GM18858 (cell line): ENCODE measurements at regions not wholly inside any gene's neighbourhood (a gene's known extent, or its start where the extent isn't known, plus 50 kb on each side); places are given as distances from the start of the nearest gene placed in this dataset.
"Not testable (repeated sequence)": the region's sequence is repeated elsewhere in the genome, so short reads cannot be mapped to it uniquely, and the experiment has no call there.

Source experiments
- ATAC-seq: cut with Tn5 transposase; IDR thresholded peaks from one replicate; pipeline ENCODE4 v1.9.1; 2021; ENCODE audit not compliant: unreplicated experiment

DNA sequence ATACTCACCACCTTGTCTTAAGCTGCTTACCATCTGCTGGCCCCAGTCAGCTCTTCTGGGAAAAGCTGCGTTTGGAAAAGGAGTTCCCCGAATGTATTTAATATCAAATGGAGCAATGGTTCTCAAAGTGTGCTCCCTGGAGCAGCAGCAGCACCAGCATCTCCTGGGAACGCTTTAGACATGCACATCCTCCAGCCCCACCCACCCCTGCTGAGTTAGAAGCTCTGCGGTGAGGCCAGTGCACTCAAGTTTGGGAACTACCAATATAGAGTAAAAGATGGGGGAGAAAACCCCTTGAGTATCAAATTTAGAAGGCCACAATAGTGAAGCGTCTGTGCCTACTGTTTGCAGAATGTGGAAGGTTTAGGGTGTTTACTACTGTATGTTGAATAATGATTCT, 124.0 kb upstream of the TOPAZ1 start:
- ATAC-seq: no peak

- ATAC-seq: no peak
Observed at GRCh38 chr3:44120721-44121582, 120.7 kb upstream of the TOPAZ1 start.

DNA sequence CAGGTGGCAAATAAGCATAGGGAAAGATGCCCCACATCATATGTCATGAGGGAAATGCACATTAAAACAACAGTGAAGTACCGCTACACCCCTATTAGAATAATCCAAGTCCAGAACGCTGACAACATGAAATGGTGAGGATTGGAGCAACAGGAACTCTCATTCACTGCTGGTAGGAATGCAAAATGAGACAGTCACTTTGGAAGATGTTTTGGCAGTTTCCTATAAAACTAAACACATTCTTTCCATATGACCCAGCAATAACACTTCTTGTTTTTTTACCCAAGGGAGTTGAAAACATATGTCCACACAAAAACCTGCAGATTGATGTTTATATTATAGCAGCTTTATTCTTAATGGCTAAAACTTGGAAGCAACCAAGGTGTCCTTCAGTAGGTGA, 116.4 kb upstream of the TOPAZ1 start:
- no peak for ATAC-seq

- no peak for ATAC-seq
Observed at GRCh38 chr3:44125882-44126281, 115.8 kb upstream of the TOPAZ1 start.

DNA sequence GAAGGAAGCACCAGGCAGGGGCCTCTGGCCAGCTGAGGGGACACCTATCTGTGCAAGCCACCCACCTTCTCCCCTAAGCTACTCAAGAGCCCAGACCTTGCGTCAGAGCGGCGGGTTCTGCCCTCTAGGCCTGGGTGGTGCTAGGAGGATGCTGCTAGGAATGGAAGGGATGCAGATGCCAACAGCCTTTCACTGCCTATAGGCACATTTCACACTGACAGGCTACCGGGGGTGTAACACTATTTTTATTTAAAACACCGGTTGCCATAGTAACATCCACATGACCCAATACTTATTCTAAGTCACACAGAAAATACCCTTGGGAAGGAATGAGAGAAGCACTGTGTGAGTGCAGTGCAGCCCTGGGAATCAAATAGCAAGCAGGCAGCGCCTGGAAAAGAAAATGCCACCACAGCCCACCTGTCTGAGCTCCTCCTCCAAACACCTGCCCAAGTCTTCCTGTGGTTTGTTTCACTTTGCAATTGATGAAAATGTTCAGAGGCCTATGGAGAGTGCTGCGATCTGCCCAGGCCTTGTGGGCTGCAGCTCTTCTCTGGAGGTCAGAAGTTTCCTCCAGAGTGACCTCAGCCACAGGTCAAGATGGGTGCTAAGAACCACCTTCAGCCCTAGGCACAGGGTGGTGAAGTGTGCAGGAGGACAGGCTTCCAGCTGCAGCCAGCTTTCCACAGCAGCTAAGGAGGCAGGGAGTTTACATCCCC, 113.5 kb upstream of the TOPAZ1 start:
- no peak for ATAC-seq

GRCh38 chr3:44130249-44130648, 111.4 kb upstream of the TOPAZ1 start:
- no peak for ATAC-seq

DNA sequence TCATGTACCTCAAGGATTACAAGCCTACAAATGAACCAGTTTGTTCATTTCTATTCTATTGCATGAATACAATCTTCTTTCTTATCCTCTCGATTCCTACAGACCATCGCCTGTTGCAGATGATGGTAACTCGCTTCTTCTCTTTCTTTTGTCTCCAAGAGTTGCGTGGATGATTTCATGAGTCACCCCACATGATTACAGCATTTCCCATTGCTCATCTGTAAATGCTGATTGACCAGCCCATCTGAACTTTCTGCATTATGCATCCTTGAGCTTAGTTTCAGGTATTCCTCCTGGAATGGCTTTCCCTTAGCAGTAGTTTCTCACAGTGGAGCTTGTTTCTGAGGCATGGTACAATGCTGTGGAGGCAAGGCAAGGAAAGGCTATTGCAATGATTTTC, 109.6 kb upstream of the TOPAZ1 start:
- no peak for ATAC-seq

GRCh38 chr3:44132593-44132992, 109.1 kb upstream of the TOPAZ1 start:
- no peak for ATAC-seq

DNA sequence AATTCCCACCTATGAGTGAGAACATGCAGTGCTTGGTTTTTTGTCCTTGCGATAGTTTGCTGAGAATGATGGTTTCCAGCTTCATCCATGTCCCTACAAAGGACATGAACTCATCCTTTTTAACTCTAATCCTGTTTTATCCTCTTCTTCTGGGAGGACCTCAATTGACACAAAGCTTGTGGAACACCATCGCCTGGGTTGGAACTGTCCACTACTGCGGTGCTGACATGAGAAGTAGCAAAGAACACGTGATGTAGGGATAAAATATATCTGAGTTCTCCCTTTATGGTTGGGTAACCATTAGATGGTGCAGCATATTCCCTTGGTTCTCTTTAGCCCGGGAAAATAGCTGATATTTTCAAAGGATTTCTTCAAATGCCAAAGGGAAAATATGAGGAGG, 105.3 kb upstream of the TOPAZ1 start:
- ATAC-seq: no peak

GRCh38 chr3:44146073-44146472, 95.6 kb upstream of the TOPAZ1 start:
- ATAC-seq: no peak

DNA sequence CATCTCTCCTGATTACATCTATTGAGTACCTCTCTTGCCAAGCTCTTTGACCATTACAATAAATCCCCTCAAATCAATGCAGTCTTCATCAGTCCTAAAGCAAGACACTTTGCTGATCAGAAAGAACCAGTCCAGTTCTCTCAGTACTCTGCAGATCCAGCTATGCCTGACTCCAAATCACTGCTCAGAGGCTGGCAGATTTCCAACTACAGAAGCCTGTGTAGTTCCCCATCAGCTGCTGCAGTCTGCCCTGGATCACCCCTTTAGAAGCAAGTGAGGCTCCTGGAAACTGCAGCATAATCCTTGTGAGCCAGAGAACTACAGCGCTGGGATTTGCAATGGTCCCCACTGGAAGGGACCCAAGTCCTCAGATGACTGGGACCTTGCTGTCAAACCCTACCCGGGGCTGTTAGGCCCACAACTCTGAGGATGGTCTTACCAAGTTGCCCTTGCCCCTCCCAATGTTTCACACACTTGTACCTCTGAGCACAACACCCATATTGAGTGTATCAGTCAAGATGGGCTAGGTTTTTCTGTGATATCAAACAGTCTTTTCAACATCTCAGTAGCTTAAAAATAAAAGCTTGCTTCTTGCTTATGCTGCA, 81.9 kb upstream of the TOPAZ1 start:
- no peak for ATAC-seq

DNA sequence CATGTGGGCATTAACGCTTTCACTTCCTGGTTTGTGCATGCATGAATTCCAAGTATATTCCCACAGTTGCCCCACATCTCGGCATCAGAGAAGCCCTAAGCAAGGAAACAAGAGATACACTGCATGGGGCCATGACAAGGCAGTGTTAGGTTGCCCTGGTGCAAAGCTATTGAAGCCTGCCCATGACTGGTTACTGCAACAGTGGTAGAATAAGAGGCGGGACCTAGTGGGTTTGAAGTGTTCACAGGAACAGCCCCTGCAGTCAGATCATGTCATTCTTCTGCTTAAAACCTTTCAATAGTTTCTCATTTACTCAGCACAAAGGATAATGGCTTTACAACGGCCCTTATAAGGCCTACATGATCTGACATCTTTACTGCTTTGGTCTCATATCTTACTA, 80.9 kb upstream of the TOPAZ1 start:
- ATAC-seq: no peak

DNA sequence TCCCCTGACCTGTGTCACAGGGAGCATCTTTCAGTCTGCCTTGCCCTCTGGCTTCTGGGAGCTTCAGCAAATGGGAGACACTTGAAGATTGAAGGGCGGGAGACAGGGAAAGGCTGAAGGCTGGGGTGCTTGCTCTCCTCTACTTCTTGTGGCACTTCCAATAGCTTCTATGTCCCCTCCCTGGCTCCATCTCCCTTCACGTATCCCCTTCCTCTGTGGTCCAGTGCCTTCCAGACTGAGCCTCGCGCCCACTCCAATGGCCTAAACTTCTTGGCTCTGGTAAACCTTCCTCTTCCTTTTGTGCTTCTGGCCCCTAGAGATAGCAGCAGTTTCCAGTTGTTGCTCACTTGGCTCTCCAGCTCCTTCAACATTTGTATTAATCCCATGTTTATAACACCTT, 69.8 kb upstream of the TOPAZ1 start:
- ATAC-seq: no peak

DNA sequence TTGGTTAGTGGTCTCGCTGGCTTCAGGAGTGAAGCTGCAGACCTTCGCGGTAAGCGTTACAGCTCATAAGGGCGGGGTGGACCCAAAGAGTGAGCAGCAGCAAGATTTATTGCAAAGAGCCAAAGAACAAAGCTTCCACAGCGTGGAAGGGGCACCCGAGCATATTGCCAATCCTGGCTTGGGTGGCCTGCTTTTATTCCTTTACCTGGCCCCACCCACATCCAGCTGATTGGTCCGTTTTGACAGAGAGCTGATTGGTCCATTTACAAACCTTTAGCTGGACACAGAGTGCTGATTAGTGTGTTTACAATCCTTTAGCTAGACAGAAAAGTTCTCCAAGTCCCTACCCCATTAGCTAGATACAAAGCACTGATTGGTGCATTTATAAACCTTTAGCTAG, 69.0 kb upstream of the TOPAZ1 start:
- ATAC-seq: not testable (repeated sequence)

GRCh38 chr3:44173263-44173662, 68.4 kb upstream of the TOPAZ1 start:
- ATAC-seq: no peak

- no peak for ATAC-seq
Observed at GRCh38 chr3:44175070-44175469, 66.6 kb upstream of the TOPAZ1 start.

DNA sequence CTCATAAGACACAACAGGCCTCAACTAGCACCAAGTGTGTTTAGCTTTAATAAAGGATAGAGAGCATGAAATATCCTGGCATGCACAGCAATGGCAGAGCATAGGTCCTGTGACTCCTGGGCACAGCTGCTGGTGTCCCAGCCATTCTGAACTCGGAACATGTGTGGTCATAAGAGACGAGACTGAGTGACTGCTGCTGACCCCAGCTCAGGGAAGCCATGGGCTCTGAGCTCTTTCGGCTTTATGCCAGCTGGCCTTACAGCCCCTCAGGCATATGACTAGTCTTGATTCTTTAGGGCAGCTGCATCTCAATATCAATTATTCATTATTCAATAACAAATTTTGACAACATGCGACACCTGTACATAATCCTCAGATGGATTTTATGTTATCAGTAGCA, 62.4 kb upstream of the TOPAZ1 start:
- ATAC-seq: no peak

DNA sequence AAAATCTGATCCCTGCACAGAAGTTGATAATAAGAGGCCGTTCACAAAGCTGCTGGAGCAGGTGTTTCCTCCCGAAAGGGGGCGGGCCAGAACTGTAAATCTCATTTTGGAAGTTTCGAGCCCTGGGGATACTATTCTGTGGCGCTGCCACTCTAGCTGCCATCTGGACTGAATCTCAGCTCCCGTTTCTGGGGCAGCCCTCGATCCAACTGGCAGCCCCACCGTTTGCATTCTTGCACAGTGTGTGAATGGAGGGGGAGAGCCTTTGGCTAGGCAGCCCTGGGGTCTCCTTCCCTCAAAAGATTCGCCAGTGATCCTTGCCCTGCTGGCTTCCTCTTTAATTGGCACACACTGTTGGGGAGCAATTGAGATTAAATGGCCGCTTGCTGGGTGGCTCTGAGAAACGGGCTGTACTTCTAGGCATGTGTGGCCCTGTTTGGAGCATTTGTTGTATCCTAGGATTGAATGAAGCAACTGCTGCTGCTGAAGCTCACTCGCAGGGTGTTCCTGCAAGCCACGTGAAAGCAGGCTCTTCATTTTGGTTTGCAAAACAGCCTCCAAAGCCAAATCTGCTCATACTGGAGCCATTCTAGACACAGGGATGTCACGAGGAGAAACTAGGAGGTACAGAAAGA, 57.2 kb upstream of the TOPAZ1 start:
- no peak for ATAC-seq

DNA sequence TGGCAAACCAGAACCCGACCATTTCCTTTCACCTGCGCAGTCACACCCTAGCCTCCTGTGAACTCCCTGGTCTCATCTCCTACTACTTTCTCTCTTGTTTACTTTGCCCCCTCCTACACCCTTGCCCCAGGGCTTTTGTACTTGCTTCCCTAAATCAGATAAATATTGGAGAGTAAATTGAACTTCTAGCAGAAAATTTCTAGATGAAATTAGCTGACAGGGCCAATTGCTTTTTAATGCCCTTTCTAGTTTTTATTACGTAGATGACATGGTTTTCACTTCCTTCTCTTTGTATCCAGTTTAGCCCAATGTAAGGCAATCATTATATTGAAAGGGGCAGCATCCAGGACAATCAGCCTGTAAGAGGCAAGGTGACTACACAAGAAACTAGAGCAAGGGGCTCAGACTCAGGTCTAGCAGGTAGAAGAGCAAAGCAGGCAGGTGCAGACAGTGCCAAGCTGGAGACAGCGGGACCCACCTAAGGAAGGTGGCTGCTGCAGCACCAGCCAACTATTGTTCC, 56.2 kb upstream of the TOPAZ1 start:
- no peak for ATAC-seq

GRCh38 chr3:44186111-44186672, 55.5 kb upstream of the TOPAZ1 start:
- no peak for ATAC-seq

DNA sequence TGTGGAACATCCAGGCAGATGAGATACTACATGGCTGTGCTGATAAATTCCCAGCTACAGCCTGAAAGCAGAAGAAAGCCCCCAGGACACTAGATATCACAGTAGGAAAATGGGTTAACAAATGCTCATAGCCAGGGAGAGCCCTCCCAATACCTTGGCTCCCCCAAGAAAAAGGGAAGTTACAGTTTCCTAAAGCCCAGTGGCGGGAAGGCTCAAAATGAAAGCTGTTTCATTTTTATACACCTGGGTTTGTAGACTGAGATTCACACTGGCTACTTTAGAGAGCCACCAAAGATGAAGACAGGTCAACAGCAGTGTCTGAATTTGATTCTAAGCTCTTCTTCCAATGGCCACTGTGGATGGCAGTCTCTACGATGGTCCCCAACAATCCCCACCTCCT, 55.0 kb upstream of the TOPAZ1 start:
- no peak for ATAC-seq
